NCI-H345 (cell line): ENCODE measurements at regions not wholly inside any gene's neighbourhood (a gene's known extent, or its start where the extent isn't known, plus 50 kb on each side); places are given as distances from the start of the nearest gene placed in this dataset.
"Not testable (repeated sequence)": the region's sequence is repeated elsewhere in the genome, so short reads cannot be mapped to it uniquely, and the experiment has no call there.

Experiments
- DNase-seq: peaks from one replicate; lab custom pipeline; 2025; lab: John Stamatoyannopoulos, UW

DNA sequence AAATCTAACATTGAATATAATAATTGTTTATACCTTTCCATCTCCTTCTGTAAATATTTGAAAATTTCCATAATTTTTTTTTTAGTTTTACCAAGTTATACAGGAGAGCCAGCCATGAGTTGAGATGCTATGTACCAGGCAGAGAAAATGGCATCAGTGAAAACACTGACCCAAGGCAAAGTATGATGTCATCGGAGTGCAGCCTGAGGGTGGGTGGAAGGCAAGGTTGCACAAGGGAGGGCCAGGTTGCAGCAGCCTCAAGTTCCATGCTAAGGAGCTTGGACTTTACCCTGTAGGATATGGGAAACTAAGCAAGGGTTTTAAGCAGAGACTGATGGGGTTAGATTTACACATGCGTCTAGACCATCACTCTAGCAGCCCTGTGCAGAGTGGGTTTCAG, 441.1 kb downstream of the BCAT1 start:
- DNase-seq = no peak

DNA sequence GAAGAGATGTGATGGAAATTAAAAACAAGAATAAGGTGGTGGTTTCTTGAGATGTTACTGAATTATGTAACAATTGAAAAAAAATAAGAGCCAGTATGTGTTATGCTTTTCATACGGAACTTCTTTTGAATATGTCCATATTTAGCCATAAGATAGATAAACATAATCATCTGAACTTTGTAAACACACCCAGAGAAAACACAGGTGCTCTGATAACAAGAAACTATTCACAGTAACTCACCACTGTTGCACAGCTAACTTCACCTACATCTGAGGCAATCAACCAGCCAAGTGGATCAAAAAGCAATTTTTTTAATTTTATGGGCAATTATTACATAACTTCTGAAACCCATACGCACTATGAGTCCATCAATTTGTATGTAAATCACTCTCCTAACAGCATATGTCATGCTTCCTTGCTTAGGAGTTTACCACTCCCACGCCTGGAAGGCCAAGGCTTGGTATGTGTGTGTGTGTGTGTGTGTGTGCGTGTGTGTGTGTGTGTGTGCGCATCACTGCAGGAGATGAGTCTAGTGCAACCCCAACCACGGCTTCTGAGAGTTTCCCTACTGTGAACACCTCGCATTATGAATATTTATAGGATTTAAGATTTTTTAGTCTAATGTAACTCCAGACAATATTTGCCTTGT, 443.4 kb downstream of the BCAT1 start:
- DNase-seq = no peak

DNA sequence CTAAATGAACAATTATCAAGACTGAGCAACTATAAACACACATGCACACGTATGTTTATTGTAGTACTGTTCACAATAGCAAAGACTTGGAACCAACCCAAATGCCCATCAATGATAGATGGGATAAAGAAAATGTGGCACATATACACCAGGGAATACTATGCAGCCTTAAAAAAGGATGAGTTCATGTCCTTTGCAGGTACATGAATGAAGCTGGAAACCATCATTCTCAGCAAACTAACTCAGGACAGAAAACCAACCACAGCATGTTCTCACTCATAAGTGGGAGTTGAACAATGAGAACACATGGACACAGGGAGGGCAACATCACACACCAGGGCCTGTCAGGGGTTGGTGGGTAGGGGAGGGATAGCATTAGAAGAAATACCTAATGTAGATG, 445.4 kb downstream of the BCAT1 start:
- DNase-seq = not testable (repeated sequence)

DNA sequence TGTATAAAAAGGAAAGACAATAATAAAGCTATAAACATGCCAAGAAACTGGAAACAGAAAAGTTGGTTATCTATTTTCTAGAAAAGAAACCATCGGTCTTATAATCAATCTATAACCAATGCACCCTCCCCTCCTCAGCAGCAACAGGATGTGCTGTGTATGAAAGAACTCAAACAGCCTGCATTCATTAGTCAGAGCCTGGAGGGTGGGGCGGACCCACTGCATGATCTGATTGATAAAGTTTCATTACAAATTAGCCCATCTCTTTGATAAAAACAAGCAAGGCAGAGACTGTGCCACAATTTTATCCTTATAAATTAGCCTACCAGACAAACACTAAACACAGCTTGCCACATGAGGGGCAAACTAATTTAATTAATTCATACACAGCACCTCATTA, 448.1 kb downstream of the BCAT1 start:
- DNase-seq = no peak

DNA sequence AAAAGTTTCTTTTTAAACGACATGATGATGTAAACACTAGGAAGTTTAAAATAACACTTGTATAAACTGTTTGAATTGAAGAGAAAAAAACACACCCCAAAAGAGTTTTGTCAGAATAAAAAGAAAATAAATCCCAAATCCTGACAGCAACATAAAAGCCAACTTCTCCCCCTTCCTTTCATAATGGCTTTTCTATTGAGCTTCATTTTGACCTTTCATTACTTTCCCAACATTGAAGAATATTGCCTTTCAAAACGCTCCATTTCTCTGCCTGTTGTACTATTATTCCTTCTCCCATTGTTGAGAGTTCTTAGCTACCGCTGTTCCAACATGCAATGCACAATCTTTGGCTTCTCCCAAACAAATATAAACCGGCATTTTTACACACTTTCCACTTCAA, 448.5 kb downstream of the BCAT1 start:
- no peak for DNase-seq

DNA sequence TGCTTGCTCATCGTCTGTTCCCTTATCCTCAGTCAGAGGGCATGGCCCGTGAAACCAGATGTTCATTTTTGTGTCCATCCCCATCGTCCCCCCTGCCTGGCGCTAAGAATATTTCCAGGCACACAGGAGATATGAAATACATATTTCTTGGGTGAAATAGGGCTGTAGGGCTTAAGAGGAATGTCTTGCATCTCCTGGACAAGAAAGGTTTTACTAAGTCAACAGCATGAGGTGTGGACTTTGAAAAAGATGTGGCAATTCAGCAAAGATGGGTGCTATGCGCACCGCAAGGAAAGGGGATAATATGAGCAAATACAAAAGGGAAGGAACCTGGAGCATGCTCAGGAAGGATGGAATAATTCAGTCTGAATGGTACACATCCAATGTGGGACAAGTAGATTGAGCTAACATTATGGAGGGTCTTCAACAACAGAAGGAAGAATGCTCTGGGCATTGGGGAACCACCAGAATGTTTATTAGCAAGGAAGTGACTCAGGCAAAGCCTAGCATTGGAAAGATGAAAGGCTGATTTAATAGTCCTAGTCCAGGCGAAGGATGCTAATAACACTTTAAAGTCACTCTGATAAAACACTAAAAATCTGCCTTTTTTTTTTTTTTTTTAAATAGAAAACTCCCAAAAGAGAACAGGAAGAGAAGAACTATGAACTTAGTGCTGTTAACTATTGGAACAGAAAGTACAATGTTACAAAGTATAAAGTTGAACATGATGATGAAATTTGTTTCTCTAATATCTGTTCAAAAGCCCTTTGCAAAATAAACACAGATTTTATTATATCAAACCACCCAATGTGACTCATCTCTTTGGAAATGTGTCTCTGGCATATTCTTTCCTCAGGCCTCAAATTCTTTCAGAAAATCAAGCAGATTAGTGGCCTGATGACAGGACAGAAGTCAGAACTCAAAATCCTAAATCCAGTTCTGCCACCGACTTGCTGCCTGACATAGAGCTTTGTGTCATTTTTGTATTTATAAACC, 449.5 kb downstream of the BCAT1 start:
- DNase-seq = no peak

DNA sequence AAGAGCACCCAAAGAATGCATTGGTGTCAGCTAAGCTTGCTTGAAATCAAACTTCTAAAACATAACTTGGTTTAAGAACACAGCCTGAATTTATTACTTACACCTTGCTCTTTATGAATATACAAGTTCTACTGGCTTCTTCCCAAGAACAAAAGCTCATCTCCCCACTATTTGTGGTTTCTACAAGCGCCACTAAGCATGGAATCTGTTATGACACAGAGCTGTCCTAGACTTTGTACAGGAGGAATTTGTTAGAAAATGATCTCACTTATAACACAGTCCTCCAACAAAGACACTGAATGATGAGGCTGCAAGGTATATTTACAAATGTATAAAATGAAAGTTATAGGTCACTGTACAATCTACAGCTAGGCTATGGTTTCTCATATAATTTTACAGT, 452.1 kb downstream of the BCAT1 start:
- DNase-seq = no peak

DNA sequence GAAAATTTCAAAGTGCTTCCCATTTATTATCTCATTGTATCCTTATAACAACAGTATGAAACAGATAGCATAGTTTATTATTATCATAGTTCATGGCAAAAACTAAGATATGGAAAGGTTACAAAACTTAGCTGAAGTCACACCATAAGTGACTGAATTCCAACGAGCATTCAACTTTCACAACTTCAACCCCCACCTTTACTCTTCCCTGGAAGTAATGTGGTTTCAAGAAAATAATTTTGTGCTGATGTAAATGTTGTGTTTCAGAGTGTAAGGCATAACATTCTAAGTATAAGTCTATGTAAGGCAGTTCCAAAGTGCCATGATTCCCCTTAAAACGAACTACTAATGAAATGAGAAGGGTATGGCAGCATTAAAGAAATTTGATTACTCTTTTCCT, 454.5 kb downstream of the BCAT1 start:
- DNase-seq = no peak

DNA sequence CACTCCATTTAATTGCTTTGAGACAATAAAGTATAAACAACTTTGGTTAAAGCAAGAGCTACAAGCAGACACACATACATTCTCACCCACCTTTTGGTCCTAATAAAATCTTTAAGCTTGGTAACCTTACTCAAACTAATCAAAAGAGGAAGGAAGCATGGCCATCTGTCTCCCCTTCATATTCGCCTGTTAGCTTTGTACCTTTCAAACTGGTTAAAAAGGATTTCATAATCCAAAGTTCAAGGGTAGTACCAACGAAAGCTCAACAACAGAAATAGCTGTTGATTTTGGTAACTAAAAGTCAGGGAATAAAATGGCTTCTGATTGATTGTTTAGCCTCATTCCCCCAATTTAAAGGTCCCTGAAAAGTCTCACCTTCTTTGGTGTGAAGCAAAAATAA, 456.9 kb downstream of the BCAT1 start:
- DNase-seq = no peak

DNA sequence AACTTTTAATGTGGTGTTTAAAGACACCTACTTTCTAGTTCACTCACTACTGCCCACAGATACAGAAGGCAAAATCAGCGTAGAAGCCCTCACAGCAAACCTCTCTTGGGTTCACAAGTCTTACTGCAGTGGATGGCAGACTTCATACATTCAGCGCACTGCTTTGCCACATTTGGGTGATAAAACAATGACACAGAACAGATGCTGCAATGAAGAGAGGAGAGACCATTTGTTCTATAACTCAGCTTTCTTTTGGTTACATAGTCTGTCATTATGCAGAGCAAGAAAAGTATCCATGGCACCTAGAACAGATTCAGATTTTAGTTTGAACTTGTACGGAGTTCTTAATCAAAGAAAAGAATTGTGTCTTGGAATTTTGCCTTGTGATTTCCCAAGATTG, 459.0 kb downstream of the BCAT1 start:
- no peak for DNase-seq

DNA sequence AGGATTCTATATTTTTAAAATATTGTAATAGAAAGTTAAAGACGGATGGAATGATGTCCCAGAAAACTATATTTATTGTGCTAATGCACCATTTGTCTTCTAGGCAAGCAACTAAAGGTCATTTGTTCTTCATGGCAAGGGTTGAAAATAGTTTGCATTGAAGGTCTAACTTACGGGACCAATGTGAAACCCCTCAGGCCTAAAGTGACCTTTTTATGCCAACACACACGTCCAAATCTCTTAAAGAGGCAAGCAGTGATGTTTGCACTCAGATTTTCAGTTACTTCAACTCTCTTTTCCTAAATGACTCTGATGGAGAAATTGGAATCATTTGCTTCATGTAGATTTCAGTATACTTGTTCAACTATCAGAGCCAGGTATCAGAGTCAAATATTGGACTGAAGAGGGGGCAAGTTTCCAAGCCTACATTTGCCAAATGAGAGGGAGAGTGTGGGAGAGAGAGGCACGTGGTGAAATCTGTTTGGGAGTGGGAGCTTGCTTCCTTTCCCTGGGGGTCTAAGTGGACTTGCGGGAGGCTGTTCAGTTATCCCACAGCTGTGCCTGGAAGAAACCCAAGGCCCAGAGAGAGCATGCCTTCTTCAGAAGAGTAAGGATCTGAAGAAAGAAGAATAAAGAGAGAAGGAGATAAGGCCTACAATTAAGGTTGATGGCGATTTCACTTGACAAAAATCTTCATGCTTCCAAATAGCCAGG, 459.8 kb downstream of the BCAT1 start:
- DNase-seq = no peak

DNA sequence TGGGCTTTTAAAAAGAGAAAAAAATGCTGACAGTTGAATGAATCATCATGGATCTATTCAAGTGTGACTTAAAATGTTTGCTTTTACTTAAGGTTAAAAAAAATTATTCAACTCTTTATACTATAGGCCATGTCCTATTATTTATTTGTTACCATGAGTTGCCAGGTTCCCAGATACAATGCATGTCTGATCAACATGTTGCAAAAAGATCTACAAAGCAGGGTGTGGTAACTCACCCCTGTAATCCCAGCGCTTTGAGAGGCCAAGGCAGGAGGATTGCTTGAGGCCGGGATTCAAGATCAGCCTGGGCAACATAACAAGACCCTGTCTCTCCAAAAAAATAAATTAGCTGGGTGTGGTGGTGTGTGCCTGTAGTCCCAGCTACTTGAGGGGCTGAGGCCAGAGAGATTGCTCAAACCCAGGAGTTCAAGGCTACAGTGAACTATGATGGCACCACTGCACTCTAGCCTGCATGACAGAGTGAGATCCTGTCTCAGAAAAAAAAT, 460.8 kb downstream of the BCAT1 start:
- no peak for DNase-seq

DNA sequence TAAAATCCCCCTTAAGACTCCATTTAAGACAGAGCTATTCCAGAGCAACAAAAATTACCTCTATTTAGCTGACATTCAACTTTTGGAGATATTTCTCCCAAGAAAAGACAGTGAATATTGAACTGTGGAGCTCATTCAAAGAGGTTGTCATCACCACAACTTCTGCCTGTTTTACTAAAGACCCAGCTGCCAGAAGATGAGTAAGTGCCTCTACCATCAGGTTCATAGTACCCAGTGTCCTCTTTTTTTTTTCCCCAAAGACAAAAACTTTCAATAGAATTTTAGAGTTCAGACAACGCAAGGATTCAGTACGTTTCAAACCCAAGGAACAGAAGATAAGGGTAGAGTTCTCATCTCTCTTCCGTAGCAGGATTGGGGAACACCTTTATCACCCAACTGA, 461.3 kb downstream of the BCAT1 start:
- no peak for DNase-seq

DNA sequence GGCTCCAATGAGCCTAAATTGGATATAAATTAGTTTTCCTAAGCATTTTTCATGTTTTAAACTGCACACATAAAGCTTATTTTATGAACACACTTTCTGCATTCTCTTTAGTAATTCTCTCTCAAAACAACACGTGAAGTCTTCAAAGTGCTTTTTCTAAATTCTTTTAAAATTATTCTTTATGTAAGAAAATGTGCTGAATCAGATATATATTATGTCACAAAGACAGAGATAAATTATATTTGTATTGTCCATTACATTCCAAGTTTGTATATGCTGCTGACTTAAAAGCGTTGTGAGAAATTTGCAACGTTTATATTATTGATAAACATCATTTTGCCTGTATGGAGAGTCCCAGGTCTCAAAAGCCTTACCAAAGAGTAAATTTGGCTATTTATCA, 465.2 kb downstream of the BCAT1 start:
- DNase-seq = no peak

DNA sequence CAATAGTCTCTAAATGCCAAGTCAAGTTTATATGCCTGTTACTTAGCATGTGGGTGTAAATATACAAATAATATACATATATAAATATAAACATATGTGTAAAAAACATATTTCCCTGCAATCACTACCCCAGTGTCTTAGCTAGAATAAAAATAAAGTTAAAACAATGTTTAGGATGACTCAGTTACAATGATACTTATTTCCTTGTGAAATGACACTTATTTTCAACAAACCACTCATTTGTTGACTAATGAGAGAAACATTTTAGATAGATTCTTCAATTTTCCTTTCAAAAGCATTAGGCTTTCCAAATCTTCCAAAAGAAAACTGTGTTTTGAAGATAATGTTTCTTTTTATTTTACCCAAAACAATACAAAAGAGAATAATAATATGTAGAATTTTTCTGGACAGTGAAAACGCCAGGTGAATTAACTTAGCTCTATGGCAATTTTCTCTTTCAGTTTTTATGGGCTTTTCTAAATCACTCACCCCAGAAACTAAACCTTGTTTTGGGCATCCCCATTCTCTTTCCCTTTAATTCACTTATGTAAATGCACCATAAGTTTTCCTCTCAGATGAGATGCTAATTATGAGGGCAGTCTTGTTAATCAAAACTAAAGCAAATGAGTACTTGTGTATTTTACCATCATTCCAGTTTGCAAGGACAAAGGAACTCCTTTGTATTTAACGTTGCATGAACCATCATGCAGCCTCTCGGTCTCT, 465.9 kb downstream of the BCAT1 start:
- no peak for DNase-seq

DNA sequence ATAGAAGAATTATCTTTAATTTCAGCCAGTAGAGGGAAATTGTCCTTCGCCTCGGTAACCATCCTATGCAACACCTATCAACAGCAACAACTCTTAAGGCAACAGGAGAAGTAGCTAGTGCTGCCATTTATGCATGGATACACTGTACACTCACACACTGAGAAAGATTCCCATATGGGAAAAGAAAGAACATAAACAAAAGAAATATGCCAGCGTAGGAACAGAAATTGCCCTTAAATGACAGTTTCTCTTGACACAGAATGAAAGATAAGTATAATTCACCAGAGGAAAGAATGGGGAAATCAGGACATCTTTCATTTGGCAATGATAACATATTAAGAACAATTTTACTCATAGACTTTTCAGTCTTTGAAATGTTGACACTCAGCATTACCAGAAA, 466.9 kb downstream of the BCAT1 start:
- no peak for DNase-seq

DNA sequence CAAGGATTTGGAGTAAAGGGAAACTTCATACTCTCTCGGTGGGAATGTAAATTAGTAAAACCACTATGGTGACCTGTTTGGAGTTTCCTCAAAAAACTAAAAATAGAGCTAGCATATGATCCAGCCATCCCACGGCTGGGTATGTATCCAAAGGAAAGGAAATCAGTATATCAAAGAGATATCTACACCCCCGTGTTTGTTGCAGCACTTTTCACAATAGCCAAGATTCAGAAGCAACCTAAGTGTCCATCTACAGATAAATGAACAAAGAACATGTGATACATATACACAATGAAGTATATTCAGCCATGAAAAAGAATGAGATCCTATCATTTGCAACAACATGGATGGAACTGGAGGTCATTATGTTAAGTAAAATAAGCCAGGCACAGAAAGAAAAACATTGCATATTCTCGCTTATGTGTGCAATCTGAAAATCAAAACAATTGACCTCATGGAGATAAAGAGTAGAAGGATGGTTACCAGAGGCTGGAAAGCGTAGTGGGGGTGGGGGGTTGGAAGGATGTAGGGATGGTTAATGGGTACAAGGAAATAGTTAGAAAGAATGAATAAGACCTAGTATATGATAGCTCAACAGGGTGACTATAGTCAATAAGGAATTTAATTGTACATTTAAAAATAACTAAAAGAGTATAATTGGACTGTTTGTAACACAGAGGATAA, 468.0 kb downstream of the BCAT1 start:
- no peak for DNase-seq

DNA sequence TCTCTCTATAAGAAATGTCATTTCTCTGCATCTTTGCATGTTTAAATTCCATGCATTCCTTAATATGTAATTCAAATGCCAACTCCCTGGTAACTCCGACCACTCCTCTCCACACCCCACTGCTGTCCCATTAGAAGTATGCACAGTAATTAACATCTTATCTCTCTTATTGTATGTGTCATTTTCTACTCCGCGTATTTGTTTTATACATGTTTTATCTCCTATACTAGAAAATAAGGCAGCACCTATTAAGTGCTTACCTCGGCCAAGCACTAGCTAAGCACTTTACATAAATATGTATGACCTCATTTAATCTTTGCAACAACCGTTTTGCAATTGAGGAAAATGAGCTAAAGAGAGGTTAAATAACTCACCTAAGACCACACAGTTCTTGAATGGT, 469.8 kb downstream of the BCAT1 start:
- DNase-seq = no peak

DNA sequence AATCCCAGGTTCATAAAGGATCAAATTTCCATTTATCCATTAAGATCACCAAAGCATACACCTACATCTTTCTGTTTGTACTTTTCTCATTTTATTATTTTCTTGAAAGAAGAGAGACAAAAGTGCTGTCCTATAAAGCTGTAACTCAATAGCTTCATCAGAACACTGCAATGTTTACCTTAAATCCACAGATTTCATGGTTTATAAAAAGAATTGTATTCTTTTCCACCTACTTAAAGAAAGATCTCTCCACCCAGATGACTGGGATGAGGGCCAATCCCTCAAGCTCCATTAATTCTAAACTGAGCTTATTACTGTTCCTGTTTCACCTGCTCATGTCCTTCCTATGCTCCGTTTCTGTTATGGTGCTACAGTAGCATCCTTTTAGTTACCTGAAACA, 470.6 kb downstream of the BCAT1 start:
- DNase-seq = peak; percentile 10

DNA sequence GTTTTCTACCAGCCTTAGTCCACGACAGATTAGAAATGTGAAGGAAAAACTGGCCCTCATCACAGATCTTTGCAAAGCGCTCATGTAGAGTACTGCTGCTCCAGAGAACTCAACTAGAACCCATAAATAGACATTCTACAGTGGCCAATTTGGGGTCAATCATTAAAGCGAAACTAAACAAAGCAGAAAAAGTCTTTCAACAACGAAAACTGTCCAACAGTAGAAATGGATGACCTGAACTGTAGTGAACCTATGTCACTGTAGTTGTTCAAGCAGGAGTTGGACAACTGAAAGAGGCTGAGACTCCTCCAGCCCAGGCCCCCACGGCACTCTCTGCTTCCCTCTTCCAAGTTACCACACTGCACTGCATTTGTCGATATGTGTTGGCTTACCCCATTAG, 472.6 kb downstream of the BCAT1 start:
- no peak for DNase-seq

DNA sequence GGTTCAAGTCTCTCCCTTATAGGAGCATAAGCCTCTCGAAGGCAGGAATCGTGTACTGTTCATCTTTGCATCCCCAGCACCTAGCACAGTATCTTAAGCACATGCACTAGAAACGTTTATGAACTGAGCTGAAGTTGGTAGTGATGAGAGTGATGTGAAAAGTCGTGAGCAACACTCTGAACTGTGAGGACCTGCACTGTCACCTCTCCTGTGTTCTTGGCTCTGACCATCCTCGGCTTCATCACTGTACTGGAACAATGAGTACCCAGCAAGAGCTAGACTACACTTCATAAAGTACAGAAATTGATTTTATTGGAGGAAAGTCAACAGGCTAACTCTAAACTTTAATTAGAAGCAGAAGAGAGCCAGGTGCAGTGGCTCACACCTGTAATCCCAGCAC, 473.6 kb downstream of the BCAT1 start:
- no peak for DNase-seq
